ENCODE measurements at regions not wholly inside any gene's neighbourhood (a gene's known extent, or its start where the extent isn't known, plus 50 kb on each side); places are given as distances from the start of the nearest gene placed in this dataset.
A peak's percentile ranks its signal among the peaks of the same experiment; 100 is the strongest.
"Not testable (repeated sequence)": the region's sequence is repeated elsewhere in the genome, so short reads cannot be mapped to it uniquely, and the experiment has no call there.

DNA sequence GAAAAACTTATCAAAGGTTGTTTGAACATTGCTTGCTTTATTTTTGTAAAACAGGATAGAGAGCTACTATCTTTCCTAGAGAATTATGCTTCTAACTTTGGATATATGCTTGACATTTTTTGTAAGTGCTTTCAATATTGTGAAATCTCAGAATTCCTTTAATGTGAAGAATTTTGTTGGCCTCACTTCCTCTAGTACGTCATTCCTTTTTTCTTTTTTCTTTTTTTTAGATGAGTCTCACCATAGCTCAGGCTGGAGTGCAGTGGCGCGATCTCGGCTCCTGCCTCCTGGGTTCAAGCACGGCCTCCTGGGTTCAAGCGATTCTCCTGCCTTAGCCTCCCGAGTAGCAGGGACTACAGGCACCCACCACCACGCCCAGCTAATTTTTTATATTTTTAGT, 668.1 kb downstream of the RFPL4B start:
- no peak for DNase-seq (ENCODE audit: low read depth in 3 of 3, low spot score in 2 of 3)

- no peak for DNase-seq (ENCODE audit: low read depth in 3 of 3, low spot score in 2 of 3)
These were observed 670.2 kb downstream of the RFPL4B start for GRCh38 chr6:113017353-113017752.

DNA sequence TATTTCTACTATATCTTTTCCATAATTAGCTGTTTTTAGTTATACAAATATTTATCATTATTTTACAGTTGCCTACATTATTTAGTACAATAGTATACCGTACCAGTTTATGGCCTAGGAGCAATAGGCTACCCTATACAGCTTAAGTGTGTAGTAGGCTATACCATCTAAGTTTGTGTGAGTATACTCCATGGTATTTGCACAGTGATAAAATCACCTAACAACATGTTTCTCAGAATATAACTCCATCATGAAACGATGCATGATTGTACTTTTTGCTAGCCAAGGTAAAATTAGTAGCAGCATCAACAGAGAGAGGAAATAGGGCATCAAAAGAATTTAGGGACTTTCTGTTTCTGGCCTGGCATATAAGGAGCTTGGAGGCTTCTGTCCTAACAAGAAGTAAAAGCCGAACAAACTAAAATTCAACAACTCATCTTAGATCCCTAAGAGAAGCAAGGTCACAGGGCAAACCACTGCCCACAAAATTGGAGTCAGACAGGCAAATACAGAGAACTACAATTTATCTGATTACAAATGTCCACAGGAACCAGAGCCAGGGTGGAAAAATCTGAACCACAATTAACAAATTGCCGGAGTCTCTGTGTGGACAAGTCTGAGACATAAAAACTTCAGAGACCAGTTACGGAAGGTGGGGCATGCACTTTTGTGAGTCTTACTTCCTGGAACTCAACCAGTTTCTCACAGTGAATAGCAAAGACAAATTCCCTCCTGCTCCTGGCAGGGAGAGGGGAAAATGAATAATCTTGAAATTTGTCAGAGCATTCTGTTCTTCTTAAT, 671.4 kb downstream of the RFPL4B start:
- DNase-seq (ENCODE audit: low read depth in 3 of 3, low spot score in 2 of 3): no peak

- no peak for DNase-seq (ENCODE audit: low read depth in 3 of 3, low spot score in 2 of 3)
These were observed 672.0 kb downstream of the RFPL4B start for GRCh38 chr6:113019176-113019575.

DNA sequence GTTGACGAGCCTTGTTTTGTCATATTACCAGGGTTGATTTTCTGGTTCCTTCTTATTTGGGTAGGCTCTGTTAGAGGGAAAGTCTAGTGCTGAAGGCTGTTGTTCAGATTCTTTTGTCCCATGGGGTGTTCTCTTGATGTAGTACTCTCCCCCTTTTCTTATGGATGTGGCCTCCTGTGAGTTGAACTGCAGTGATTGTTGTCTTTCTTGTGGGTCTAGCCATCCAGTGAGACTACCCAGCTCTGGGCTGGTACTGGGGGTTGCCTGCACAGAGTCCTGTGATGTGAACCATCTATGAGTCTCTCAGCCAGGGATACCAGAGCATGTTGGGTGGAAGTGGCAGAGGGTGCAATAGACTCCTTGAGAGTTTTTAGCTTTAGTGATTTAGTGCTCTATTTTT, 680.6 kb downstream of the RFPL4B start:
- no peak for DNase-seq (ENCODE audit: low read depth in 3 of 3, low spot score in 2 of 3)

- not testable (repeated sequence) for DNase-seq (ENCODE audit: low read depth in 3 of 3, low spot score in 2 of 3)
These were observed 682.0 kb downstream of the RFPL4B start for GRCh38 chr6:113029161-113029560.

DNA sequence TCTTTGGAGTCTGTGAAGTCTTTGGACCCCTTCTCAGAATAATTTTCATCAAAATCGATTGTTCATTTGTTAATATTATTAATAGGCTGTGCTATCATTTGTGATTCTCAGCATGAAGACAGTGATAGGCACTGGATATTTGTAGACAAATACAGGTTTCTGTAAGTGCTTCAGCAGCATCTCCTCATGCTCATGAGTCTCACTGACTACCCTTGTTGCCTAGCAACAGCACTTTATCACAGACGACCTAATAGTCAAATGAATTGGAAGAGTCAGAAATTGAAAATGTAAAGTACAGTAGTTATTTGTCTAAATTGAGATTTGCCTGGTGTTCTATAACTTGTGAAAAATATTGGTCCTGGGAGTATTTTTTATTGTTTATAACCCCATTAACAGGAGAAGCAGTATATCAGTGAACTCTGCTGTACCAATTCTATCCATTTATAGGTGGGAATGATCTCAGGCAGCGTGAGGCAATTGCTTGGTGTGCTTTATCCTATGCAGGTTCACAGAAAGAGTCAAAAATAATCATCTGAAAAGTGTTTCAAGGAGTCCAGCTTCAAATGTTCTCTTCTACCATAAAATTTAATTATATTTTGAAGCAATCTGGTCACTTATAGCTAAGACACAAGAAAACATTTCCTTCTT, 684.6 kb downstream of the RFPL4B start:
- no peak for DNase-seq (ENCODE audit: low read depth in 3 of 3, low spot score in 2 of 3)

DNA sequence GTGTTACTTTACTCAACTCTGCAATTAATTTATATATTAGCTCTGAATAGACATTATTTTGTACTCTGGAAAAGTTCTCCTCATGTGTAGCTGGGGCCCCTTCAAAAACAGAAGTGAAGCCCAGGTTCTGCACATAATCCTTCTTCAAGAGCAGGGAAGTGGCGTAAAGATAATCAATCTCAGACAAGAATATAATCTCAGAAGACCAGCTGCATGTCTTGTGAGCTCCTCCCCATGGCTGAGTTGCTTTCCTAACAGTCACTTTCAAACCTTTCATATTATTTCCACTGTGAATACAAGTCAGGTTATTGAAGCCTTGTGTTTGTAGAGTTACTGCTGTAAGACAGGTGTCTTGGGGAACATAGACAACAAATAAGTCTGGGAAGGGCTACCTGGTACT, 691.9 kb downstream of the RFPL4B start:
- DNase-seq (ENCODE audit: low read depth in 3 of 3, low spot score in 2 of 3): no peak

- no peak for DNase-seq (ENCODE audit: low read depth in 3 of 3, low spot score in 2 of 3)
These were observed 700.0 kb downstream of the RFPL4B start for GRCh38 chr6:113047148-113047547.

DNA sequence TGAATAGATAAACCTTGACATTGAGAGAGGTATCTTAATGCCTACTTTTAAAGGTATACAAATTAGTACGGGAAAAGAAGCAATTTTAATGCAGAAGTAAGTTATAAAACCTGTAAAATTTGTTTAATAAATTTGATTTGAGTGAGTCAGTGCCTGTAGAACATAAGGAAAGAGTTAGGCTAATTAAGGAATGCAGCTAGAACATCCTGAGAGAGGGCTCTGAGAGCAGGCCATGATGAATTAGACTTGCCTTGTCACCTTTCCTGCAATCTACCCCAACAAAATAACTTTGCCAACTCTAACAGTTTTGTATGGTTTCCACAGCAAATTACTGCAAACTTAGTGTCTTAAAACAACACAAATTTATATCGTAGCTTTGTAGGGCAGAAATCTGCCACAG, 700.8 kb downstream of the RFPL4B start:
- no peak for DNase-seq (ENCODE audit: low read depth in 3 of 3, low spot score in 2 of 3)

DNA sequence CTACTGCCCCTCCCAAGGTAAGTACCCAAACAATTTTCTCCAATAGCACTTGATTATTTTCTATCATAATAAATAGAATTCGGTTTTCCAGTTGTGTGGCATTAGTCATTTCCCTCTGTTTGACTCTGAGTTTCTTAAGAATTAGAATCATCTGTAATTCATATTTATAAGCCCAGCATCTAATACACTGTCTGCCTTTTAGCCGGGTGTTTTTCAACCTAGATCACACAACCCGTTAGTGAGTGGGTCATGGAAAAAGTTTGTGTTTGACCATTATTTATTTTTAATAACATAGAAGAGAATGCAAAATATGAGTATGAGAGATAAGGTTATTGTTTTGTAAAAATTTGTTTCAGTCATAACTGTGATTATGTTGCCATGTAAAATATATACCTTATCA, 701.6 kb downstream of the RFPL4B start:
- no peak for DNase-seq (ENCODE audit: low read depth in 3 of 3, low spot score in 2 of 3)

DNA sequence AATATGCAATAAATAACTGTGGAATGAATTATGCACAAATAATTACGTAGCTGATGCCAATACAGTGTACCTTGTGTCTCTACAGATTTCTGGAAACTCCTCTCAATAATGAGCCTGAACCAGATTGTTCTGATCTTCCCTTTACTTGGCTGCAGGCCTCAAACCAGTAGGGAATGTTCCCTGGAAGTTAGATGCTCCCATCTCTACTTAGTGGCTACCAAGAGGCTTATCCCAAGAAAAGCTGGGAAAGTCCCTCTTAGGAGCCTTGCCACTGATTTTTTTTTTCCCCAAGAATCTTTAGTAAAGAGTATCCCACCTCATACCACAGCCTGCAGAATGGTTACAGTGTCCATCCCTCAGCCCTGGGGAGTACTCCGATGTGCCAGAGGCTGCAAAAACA, 702.1 kb downstream of the RFPL4B start:
- no peak for DNase-seq (ENCODE audit: low read depth in 3 of 3, low spot score in 2 of 3)

DNA sequence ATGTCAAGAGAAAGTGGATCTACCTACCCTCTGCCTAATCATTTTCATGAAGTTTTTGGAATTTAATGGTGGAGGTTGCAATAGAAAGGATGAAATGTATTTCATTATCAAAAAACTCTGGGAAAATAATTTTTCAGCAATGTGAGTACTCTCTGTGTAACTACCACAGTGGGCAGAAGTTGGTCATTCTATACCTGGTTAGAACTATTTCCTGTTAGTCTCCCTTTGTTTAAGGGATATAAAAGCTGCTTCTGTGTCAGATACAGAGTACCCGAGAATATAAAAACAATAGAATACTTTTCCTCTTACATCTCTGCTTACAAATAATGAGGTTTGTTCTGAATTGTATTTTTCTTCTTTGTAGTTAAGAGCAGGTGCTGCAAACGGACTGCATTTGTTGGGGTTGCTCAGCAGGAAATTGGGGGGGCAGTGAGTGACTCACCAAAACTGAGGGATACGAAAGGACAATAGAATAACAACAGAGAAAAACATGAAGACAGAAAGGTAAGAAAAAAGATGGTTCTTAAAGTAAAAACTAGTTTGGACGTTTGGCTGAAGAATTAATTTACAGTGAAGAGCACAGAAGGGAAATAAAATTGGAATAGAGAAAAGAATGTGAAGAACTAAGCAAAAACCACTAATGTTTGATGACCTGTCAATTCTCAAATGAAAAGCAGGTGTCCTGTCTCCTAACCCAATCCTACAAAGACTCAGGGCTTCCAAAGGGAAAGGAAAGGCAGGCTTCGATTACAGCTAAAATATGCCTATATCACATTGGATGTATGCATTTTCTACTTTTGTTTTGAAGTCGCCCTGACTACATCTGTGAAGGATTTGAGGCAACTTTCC, 703.1 kb downstream of the RFPL4B start:
- DNase-seq (ENCODE audit: low read depth in 3 of 3, low spot score in 2 of 3): no peak

- no peak for DNase-seq (ENCODE audit: low read depth in 3 of 3, low spot score in 2 of 3)
These were observed 703.8 kb downstream of the RFPL4B start for GRCh38 chr6:113050979-113051378.

GRCh38 chr6:113052506-113052905, 705.4 kb downstream of the RFPL4B start:
- DNase-seq (ENCODE audit: low read depth in 3 of 3, low spot score in 2 of 3): no peak

- no peak for DNase-seq (ENCODE audit: low read depth in 3 of 3, low spot score in 2 of 3)
These were observed 707.9 kb downstream of the RFPL4B start for GRCh38 chr6:113055061-113055460.

DNA sequence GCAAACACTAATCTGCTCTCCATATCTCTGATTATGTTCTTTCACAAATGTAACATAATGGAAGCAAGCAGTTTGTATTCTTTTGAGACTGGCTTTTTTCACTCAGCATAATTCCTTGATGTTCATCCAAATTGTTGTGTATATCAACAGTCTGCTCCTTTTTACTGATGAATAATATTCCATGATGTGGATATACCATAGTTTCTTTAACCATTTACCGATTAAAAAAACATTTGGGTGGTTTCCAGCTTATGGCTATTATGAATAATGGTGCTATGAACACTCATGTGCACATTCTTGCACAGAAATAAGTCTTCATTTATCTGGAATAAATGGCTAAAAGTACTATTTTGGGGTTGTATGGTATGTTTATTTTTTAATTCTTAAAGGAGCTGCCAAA, 708.9 kb downstream of the RFPL4B start:
- DNase-seq (ENCODE audit: low read depth in 3 of 3, low spot score in 2 of 3): no peak

DNA sequence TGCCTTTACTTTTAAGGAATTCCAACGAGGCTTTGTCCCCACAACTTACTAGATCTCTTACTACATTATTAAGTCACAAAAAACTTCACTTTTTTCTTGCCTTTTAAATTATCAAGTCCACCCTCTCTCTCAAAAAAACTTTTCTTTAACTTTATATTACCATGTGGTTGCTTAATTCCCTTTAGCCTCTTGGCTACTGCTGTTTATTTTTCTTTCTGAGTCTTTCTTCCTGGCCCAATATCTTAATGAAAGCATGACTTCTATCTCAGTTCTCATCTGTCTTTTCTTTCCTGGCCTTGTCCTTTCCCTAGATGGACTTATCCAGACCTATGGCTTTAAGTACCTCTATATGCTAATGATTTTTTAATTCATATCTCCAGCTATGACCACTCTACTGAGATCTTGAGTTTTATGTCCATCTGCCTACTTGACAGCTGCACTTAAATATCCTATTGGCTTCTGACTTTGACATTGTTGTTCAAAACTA, 710.5 kb downstream of the RFPL4B start:
- DNase-seq (ENCODE audit: low read depth in 3 of 3, low spot score in 2 of 3): no peak

- DNase-seq (ENCODE audit: low read depth in 3 of 3, low spot score in 2 of 3): no peak
These were observed 713.5 kb downstream of the RFPL4B start for GRCh38 chr6:113060664-113061063.

- DNase-seq (ENCODE audit: low read depth in 3 of 3, low spot score in 2 of 3): peak in 2 of 3 donors; percentile 16 to 18
These were observed 718.5 kb downstream of the RFPL4B start for GRCh38 chr6:113065611-113066010.

GRCh38 chr6:113067612-113068275, 720.6 kb downstream of the RFPL4B start:
- DNase-seq (ENCODE audit: low read depth in 3 of 3, low spot score in 2 of 3): no peak
